Activated B cell treated with CpG ODN at 0.5 μM for 24 hours (primary cell): ENCODE measurements at regions not wholly inside any gene's neighbourhood (a gene's known extent, or its start where the extent isn't known, plus 50 kb on each side); places are given as distances from the start of the nearest gene placed in this dataset.

Experiments used
- ATAC-seq: fragments of 200-7000 bp; cut with Tn5 transposase; one replicate; pipeline ENCODE4 v1.10.0; 2021; ENCODE audit warnings: low read depth, mild to moderate bottlenecking, moderate library complexity
- CTCF ChIA-PET: fragments of 350-600 bp; sonication (Branson Sonifier 250); formaldehyde crosslinking; loops from one replicate; lab custom pipeline; 2021; ENCODE audit warnings: antibody characterized with exemption; lab: Charles Lee
- POLR2A ChIA-PET: fragments of 350-600 bp; sonication (Branson Sonifier 250); formaldehyde crosslinking; loops from one replicate; lab custom pipeline; 2021; ENCODE audit warnings: antibody characterized with exemption; lab: Charles Lee
- DNase-seq: peaks from one replicate; pipeline ENCODE4 v3.0.0; 2022
- H3K27ac Mint-ChIP-seq: one replicate; pipeline ENCODE4 v1.8.0; 2020; ENCODE audit warnings: mixed read lengths
- H3K27me3 Mint-ChIP-seq: one replicate; pipeline ENCODE4 v1.8.0; 2021; ENCODE audit warnings: mixed read lengths
- H3K36me3 Mint-ChIP-seq: one replicate; pipeline ENCODE4 v1.8.0; 2021; ENCODE audit warnings: low read depth, mixed read lengths
- H3K4me1 Mint-ChIP-seq: one replicate; pipeline ENCODE4 v1.8.0; 2021; ENCODE audit warnings: mixed read lengths
- H3K4me3 Mint-ChIP-seq: one replicate; pipeline ENCODE4 v1.8.0; 2020; ENCODE audit warnings: mild to moderate bottlenecking, mixed read lengths
- H3K9me3 Mint-ChIP-seq: one replicate; pipeline ENCODE4 v1.8.0; 2020; ENCODE audit warnings: mixed read lengths
- CTCF ChIP-seq: fragments of 200-600 bp; IDR thresholded peaks from one replicate; pipeline ENCODE4 v1.8.0; 2022; ENCODE audit warnings: antibody characterized with exemption, mild to moderate bottlenecking
- intact Hi-C: fragments of 100-400 bp; cut with micrococcal nuclease; formaldehyde crosslinking; loops from one replicate; pipeline ENCODE4 v1.15.1; 2024

GRCh38 chr4:134952305-134952704 lies 750.7 kb upstream of the PABPC4L start:
- DNase-seq (no peak), ATAC-seq (no peak)
- Mint-ChIP-seq H3K36me3 (no peaks in the 10 kb centered on the region), H3K4me3 (no peak overlapping the region), H3K27me3 (no peaks in the 10 kb centered on the region), H3K27ac (no peak overlapping the region), H3K9me3 (peaks cover 4% of the 10 kb centered on the region), H3K4me1 (no peaks in the 10 kb centered on the region)
- intact Hi-C loops: no loop called here
- no peak for TF ChIP-seq CTCF
- ChIA-PET POLR2A (no interaction called here), CTCF (no interaction called here)

GRCh38 chr4:134948110-134948642 lies 746.6 kb upstream of the PABPC4L start:
- peaks cover 8% of the 10 kb centered on the region for H3K9me3 Mint-ChIP-seq
- H3K27ac Mint-ChIP-seq: no peak overlapping the region
- H3K4me1 Mint-ChIP-seq: no peaks in the 10 kb centered on the region
- intact Hi-C loops: no loop called here
- H3K36me3 Mint-ChIP-seq: no peaks in the 10 kb centered on the region
- no peak for ATAC-seq
- CTCF ChIA-PET: no interaction called here
- no peaks in the 10 kb centered on the region for H3K27me3 Mint-ChIP-seq
- POLR2A ChIA-PET: no interaction called here
- TF ChIP-seq CTCF: no peak
- no peak overlapping the region for H3K4me3 Mint-ChIP-seq
- no peak for DNase-seq

GRCh38 chr4:134944115-134944514 lies 742.5 kb upstream of the PABPC4L start:
- ATAC-seq (no peak), DNase-seq (no peak)
- no peak overlapping the region for H3K4me3 Mint-ChIP-seq
- ChIA-PET POLR2A (no interaction called here), CTCF (no interaction called here)
- H3K36me3 Mint-ChIP-seq: no peaks in the 10 kb centered on the region
- H3K4me1 Mint-ChIP-seq: no peaks in the 10 kb centered on the region
- H3K27me3 Mint-ChIP-seq: no peaks in the 10 kb centered on the region
- H3K27ac Mint-ChIP-seq: no peak overlapping the region
- intact Hi-C loops: no loop called here
- TF ChIP-seq CTCF: no peak
- H3K9me3 Mint-ChIP-seq: peaks cover 11% of the 10 kb centered on the region

GRCh38 chr4:134936014-134936413 lies 734.4 kb upstream of the PABPC4L start:
- H3K9me3 Mint-ChIP-seq: peaks cover 4% of the 10 kb centered on the region

GRCh38 chr4:134935320-134935719 lies 733.7 kb upstream of the PABPC4L start:
- POLR2A ChIA-PET: no interaction called here

More at GRCh38 chr4:134936014-134936413, 734.4 kb upstream of the PABPC4L start:
- TF ChIP-seq CTCF: no peak
- intact Hi-C loops: no loop called here
- ATAC-seq: no peak
- no peak overlapping the region for H3K27ac Mint-ChIP-seq
- ChIA-PET CTCF (no interaction called here), POLR2A (no interaction called here)
- no peak overlapping the region for H3K4me3 Mint-ChIP-seq
- no peaks in the 10 kb centered on the region for H3K27me3 Mint-ChIP-seq
- DNase-seq: no peak
- no peaks in the 10 kb centered on the region for H3K36me3 Mint-ChIP-seq
- H3K4me1 Mint-ChIP-seq: no peaks in the 10 kb centered on the region

More at GRCh38 chr4:134935320-134935719, 733.7 kb upstream of the PABPC4L start:
- Mint-ChIP-seq H3K4me3 (no peak overlapping the region), H3K27ac (no peak overlapping the region), H3K27me3 (no peaks in the 10 kb centered on the region), H3K9me3 (peaks cover 4% of the 10 kb centered on the region), H3K36me3 (no peaks in the 10 kb centered on the region), H3K4me1 (no peaks in the 10 kb centered on the region)
- no peak for DNase-seq
- CTCF ChIA-PET: no interaction called here
- intact Hi-C loops: no loop called here
- no peak for TF ChIP-seq CTCF
- ATAC-seq: no peak
